ENCODE measurements at regions not wholly inside any gene's neighbourhood (a gene's known extent, or its start where the extent isn't known, plus 50 kb on each side); places are given as distances from the start of the nearest gene placed in this dataset.

DNA sequence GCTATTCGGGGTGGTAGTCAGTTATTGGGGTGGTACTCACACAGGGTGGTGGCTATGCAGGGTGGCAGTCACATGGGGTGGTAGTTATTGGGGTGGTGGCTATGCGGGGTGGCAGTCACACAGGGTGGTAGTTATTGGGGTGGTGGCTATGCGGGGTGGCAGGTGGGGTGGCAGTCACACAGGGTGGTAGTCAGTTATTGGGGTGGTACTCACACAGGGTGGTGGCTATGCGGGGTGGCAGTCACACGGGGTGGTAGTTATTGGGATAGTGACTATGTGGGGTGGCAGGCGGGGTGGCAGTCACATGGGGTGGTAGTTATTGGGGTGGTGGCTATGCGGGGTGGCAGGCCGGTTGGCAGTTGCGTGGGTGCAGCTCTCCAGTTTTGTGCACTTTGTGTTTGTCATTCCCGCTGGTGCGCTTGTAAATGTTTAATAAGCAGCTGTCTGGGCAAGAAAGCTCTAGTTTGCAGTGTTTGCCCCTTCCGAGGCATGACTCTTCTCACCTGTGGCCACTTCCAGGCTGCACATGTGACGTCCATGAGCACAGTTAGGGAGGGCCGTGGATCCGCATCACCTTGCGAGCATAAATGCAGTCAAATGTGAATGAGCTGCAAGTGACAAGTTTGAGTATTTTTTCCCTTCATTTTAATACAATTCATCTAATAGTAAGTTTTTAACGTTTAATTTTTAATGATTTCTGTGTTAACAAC is 219.0 kb upstream of the CST7 start:
- Histone ChIP-seq H3K36me3 (ENCODE audit: insufficient read depth in 1 of 2, low read depth in 1 of 2) (no peaks in the 10 kb centered on the region), H3K9me3 (no peaks in the 10 kb centered on the region), H3K4me3 (no peak overlapping the region), H3K27ac (no peak overlapping the region), H3K4me1 (no peaks in the 10 kb centered on the region), H3K27me3 (ENCODE audit: insufficient read depth in 3 of 3, low read length in 2 of 3) (peaks cover 0 to 1% (median 0%) of the 10 kb centered on the region in 3 donors)
- intact Hi-C loops (cut with DNase I), result no loop called here
- ATAC-seq (no peak), DNase-seq (no peak)
- WGBS, 3 donors, result 93 to 97% (median 94%) methylated on average over 17 of the region's 17 CpGs
- TF ChIP-seq, protein P1, sequence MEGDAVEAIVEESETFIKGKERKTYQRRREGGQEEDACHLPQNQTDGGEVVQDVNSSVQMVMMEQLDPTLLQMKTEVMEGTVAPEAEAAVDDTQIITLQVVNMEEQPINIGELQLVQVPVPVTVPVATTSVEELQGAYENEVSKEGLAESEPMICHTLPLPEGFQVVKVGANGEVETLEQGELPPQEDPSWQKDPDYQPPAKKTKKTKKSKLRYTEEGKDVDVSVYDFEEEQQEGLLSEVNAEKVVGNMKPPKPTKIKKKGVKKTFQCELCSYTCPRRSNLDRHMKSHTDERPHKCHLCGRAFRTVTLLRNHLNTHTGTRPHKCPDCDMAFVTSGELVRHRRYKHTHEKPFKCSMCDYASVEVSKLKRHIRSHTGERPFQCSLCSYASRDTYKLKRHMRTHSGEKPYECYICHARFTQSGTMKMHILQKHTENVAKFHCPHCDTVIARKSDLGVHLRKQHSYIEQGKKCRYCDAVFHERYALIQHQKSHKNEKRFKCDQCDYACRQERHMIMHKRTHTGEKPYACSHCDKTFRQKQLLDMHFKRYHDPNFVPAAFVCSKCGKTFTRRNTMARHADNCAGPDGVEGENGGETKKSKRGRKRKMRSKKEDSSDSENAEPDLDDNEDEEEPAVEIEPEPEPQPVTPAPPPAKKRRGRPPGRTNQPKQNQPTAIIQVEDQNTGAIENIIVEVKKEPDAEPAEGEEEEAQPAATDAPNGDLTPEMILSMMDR (IDR thresholded peaks at IDR 0.05), result no peak

DNA sequence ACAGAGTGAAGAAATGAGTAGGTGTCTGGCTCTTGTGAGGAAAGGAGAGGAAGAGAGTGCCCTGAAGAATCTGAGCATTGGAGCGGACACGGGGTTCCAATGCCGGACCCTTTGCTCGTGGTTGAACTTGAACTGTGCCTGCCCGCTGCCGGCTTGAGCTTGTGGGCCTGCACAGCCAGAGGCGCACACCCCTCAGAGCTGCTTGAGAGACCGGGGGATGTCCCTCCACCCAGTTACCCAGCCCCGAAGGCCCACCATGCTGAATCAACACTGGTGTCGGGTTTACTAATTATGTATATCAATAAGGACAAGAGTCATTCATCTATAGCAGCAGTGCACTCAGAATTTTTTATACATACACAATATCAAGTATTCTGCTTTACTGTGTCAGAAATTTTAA is 218.3 kb upstream of the CST7 start:
- intact Hi-C loops (cut with DNase I), result no loop called here
- TF ChIP-seq, protein P1 (IDR thresholded peaks at IDR 0.05), result no peak
- Histone ChIP-seq H3K4me1 (no peaks in the 10 kb centered on the region), H3K4me3 (no peak overlapping the region), H3K36me3 (ENCODE audit: insufficient read depth in 1 of 2, low read depth in 1 of 2) (no peaks in the 10 kb centered on the region), H3K27ac (no peak overlapping the region), H3K27me3 (ENCODE audit: insufficient read depth in 3 of 3, low read length in 2 of 3) (peaks cover 0 to 1% (median 0%) of the 10 kb centered on the region in 3 donors), H3K9me3 (no peaks in the 10 kb centered on the region)
- no peak for ATAC-seq
- 86 to 89% (median 87%) methylated on average over 10 of the region's 10 CpGs for WGBS, 3 donors
- DNase-seq, result no peak

DNA sequence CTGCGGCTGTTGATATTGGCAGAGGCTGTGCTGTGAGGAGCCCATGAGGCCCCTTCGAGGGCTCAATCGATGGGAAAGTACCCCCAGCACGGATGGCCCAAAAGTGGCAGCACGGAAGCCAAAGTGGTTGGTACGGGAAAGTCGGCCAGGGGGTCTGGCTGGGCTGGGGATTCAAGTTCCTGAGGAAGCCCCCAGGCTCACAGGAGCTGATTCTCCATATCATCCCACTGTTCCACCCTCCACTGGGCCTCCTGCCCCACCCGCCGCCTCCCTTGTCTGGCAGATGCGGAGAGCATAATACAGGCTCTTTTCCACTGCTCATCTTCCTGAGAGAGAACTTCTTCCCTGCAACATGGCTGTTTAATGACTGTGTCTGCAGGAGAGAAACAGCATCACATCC is 217.8 kb upstream of the CST7 start:
- 80 to 90% (median 84%) methylated on average over 10 of the region's 10 CpGs for WGBS, 3 donors
- intact Hi-C loops (cut with DNase I), result no loop called here
- H3K4me3 ChIP-seq, result no peak overlapping the region
- DNase-seq (no peak), ATAC-seq (no peak)
- H3K27me3 ChIP-seq (ENCODE audit: insufficient read depth in 3 of 3, low read length in 2 of 3), result peaks cover 0 to 1% (median 0%) of the 10 kb centered on the region in 3 donors
- no peaks in the 10 kb centered on the region for H3K36me3 ChIP-seq (ENCODE audit: insufficient read depth in 1 of 2, low read depth in 1 of 2)
- TF ChIP-seq, protein P1 (IDR thresholded peaks at IDR 0.05), result no peak
- no peaks in the 10 kb centered on the region for H3K4me1 ChIP-seq
- no peak overlapping the region for H3K27ac ChIP-seq
- H3K9me3 ChIP-seq, result no peaks in the 10 kb centered on the region

DNA sequence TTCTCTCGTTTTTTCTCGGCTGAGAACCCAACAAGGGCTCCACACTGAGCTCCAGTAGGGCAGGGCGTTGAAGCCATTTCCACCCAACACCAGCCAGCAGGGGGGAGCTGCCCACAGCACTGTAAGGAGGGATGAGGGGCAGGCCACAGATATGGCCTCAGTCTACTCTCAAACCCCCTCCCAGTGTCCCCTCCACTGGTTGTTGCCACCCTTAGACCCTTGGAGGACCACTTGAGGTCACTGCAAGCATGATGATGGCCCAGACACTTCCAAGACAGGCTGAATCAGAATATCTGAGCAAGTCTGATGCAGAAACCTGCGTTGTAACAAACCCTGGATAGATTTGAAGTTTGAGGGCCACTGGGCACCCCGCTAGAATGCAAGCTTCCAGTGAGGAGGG is 217.0 kb upstream of the CST7 start:
- Histone ChIP-seq H3K27ac (no peak overlapping the region), H3K36me3 (ENCODE audit: insufficient read depth in 1 of 2, low read depth in 1 of 2) (no peaks in the 10 kb centered on the region), H3K4me1 (no peaks in the 10 kb centered on the region), H3K27me3 (ENCODE audit: insufficient read depth in 3 of 3, low read length in 2 of 3) (peaks cover 0 to 1% (median 0%) of the 10 kb centered on the region in 3 donors), H3K9me3 (no peaks in the 10 kb centered on the region), H3K4me3 (no peak overlapping the region)
- intact Hi-C loops (cut with DNase I), result no loop called here
- 78 to 88% (median 78%) methylated on average over 5 of the region's 5 CpGs for WGBS, 3 donors
- DNase-seq (no peak), ATAC-seq (no peak)
- TF ChIP-seq, protein P1 (IDR thresholded peaks at IDR 0.05), result no peak

DNA sequence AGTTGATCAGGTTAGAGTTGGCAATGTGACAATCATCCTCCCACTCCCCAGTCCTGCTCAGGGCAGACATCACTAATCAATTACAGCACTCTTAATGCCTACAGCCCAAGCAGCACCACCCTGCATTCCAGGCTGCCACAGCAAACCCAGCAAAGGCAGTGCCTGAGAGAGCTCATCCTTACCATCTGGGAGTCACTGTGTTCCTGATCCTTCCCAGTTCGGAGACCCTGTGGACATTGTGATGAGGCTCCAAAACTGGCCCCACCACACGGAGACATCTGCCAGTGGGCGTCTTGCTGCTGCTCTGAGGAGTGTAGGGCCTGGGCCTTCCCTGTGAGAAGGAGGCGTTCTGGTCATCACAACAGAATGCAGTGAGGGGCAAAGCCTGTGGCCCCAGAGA is 216.5 kb upstream of the CST7 start:
- no peaks in the 10 kb centered on the region for H3K9me3 ChIP-seq
- H3K4me1 ChIP-seq, result no peaks in the 10 kb centered on the region
- no peaks in the 10 kb centered on the region for H3K36me3 ChIP-seq (ENCODE audit: insufficient read depth in 1 of 2, low read depth in 1 of 2)
- WGBS, 3 donors, result 77 to 88% (median 85%) methylated on average over 4 of the region's 4 CpGs
- TF ChIP-seq, protein P1 (IDR thresholded peaks at IDR 0.05), result no peak
- no peak overlapping the region for H3K4me3 ChIP-seq
- no peak overlapping the region for H3K27ac ChIP-seq
- intact Hi-C loops (cut with DNase I), result no loop called here
- DNase-seq (no peak), ATAC-seq (no peak)
- peaks cover 0 to 1% (median 0%) of the 10 kb centered on the region in 3 donors for H3K27me3 ChIP-seq (ENCODE audit: insufficient read depth in 3 of 3, low read length in 2 of 3)
